H1 (cell line): ENCODE measurements at regions not wholly inside any gene's neighbourhood (a gene's known extent, or its start where the extent isn't known, plus 50 kb on each side); places are given as distances from the start of the nearest gene placed in this dataset.

Experiments
- BCL11A ChIP-seq, 2 experiments: IDR thresholded peaks; one replicate each; pipeline ENCODE4 v1.6.1; 2011; ENCODE audit warnings: low read depth in 2 of 2, low read length in 2 of 2, mild to moderate bottlenecking in 2 of 2
- CREB1 ChIP-seq: IDR thresholded peaks from 2 replicates; pipeline ENCODE4 v1.6.1; 2012; ENCODE audit warnings: inconsistent platforms
- CTCF ChIP-seq, 3 experiments: IDR thresholded peaks; 1 replicate in 2 of 3; 2 replicates in 1 of 3; pipeline versions ENCODE4 v1.5.1 to v1.6.1; 2011; ENCODE audit warnings: low read length in 3 of 3, mild to moderate bottlenecking in 3 of 3, inconsistent platforms in 2 of 3, low read depth in 1 of 3, moderate library complexity in 1 of 3; ENCODE audit not compliant: insufficient read depth in 1 of 3; ENCODE audit errors: control extremely low read depth in 1 of 3
- EP300 ChIP-seq, 2 experiments: IDR thresholded peaks; 1 replicate in 1 of 2; 2 replicates in 1 of 2; pipeline ENCODE4 v1.6.1; 2011 to 2012; ENCODE audit warnings: low read depth in 2 of 2, low read length in 2 of 2, mild to moderate bottlenecking in 2 of 2, borderline replicate concordance in 1 of 2, inconsistent platforms in 1 of 2, moderate library complexity in 1 of 2
- HDAC2 ChIP-seq, 2 experiments: fragments of 300-600 bp in 1 of 2; sonication (generic) in 1 of 2; IDR thresholded peaks; 2 replicates each; pipeline ENCODE4 v1.6.1; 2011 to 2012; ENCODE audit warnings: low read depth in 2 of 2, low read length in 2 of 2, mild to moderate bottlenecking in 2 of 2, moderate library complexity in 2 of 2, borderline replicate concordance in 1 of 2, inconsistent platforms in 1 of 2
- HDAC6 ChIP-seq: IDR thresholded peaks from one replicate; pipeline ENCODE4 v1.7.1; 2012; ENCODE audit warnings: low read depth, mild to moderate bottlenecking, inconsistent platforms, low read length, moderate library complexity
- SIN3A ChIP-seq, 2 experiments: IDR thresholded peaks in 1 of 2; conservative IDR thresholded peaks in 1 of 2; 2 replicates each; pipeline ENCODE4 v1.6.1; 2011 to 2012; ENCODE audit warnings: low read length in 2 of 2, improper control_type of control experiment in 1 of 2, low read depth in 1 of 2, mild to moderate bottlenecking in 1 of 2
- SIX5 ChIP-seq: IDR thresholded peaks from 2 replicates; pipeline ENCODE4 v1.6.1; 2011; ENCODE audit warnings: mild to moderate bottlenecking, low read depth, low read length
- TAF1 ChIP-seq: IDR thresholded peaks from 2 replicates; pipeline ENCODE4 v1.6.1; 2011; ENCODE audit warnings: mild to moderate bottlenecking, low read depth, low read length
- TCF12 ChIP-seq: IDR thresholded peaks from 2 replicates; pipeline ENCODE4 v1.6.1; 2011; ENCODE audit warnings: low read depth, mild to moderate bottlenecking, low read length
- TF ChIP-seq, protein P1 (sequence below): IDR thresholded peaks from 2 replicates; pipeline ENCODE4 v1.6.1; 2011; ENCODE audit warnings: low read depth, mild to moderate bottlenecking, low read length; ENCODE audit not compliant: insufficient read depth

GRCh38 chr4:62222121-62222520 lies 1022.0 kb downstream of the ADGRL3 start:
- TF ChIP-seq CTCF (IDR thresholded peaks at IDR 0.05; ENCODE audit: control extremely low read depth in 1 of 3, insufficient read depth in 1 of 3, low read depth in 1 of 3, low read length in 3 of 3) (no peak), HDAC6 (no peak), TCF12 (no peak), EP300 (IDR thresholded peaks at IDR 0.05; ENCODE audit: borderline replicate concordance in 1 of 2, low read depth in 2 of 2, low read length in 2 of 2) (no peak), SIX5 (no peak), HDAC2 (IDR thresholded peaks at IDR 0.05; ENCODE audit: borderline replicate concordance in 1 of 2, low read depth in 2 of 2, low read length in 2 of 2) (no peak), BCL11A (IDR thresholded peaks at IDR 0.05; ENCODE audit: low read depth in 2 of 2, low read length in 2 of 2) (no peak), CREB1 (no peak), TAF1 (no peak), SIN3A (conservative IDR thresholded peaks at IDR 0.05 in 1 of 2, IDR thresholded peaks at IDR 0.05 in 1 of 2; ENCODE audit: low read depth in 1 of 2, low read length in 2 of 2) (no peak)
- TF ChIP-seq, protein P1, sequence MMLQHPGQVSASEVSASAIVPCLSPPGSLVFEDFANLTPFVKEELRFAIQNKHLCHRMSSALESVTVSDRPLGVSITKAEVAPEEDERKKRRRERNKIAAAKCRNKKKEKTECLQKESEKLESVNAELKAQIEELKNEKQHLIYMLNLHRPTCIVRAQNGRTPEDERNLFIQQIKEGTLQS, result no peak
